GM18526 (cell line): ENCODE measurements at regions not wholly inside any gene's neighbourhood (a gene's known extent, or its start where the extent isn't known, plus 50 kb on each side); places are given as distances from the start of the nearest gene placed in this dataset.

ENCODE experiments used
- POLR2A ChIP-seq: IDR thresholded peaks from 3 replicates; pipeline ENCODE4 v1.6.1; 2011; ENCODE audit not compliant: insufficient read length; ENCODE audit errors: extremely low read depth

- TF ChIP-seq POLR2A = no peak
Measured at GRCh38 chr13:73433890-73434289, 375.1 kb downstream of the KLF5 start.

DNA sequence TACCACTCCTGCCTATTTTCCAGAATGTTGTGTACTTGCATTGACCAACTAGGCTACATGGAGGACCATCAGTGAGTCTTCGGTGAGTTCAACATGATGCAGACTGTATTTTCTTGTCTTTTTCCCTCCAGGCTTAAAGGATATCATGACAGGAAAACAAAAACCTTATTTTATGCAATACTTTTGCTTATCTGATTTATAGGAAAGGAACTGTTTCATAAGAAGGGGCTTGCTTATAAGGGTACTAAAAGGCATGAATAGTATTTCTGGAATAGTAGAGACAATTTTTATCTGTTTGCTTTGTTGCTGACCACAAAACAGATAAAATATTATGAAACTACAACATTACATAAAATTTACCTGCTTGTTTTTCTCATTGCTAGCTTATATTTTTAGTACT is 374.7 kb downstream of the KLF5 start:
- TF ChIP-seq POLR2A = no peak

DNA sequence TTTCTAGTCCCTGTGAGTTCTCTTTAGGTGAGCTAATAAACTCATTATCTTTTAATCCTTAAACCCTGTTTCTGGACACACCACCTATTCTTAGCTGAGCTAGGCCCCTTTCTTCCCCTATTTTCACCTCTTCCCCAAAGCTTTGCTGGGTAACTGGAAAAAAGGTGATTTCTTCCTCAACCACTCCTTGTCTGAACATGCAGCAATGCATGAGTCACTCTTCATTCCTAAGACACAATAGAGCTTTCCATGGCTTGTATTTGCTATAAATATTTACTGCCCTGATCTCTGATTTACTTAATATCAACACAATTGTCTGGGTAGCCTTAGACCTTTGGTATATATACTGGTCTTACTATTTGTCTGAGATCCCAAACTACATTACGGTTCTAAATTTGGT is 370.9 kb downstream of the KLF5 start:
- TF ChIP-seq POLR2A = no peak

DNA sequence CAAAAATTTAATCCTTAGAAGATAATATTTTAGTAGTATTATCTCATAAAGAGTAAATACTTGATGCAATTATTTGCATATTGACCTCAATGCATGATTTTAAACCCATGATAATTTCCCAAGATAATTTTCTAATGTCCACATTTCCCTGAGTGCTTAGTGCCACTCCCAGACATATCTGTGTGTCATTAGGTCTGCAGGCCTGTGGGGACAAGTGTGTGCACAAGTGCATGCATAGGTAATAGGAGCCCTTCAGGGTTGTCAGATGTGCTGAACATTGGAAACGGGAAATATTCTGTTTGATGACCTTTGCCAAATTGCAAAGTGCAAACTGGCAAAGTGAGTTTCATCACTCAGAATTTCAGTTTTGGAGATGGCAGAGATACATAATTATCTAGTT is 369.9 kb downstream of the KLF5 start:
- TF ChIP-seq POLR2A = no peak

- no peak for TF ChIP-seq POLR2A
Measured at GRCh38 chr13:73428137-73428536, 369.3 kb downstream of the KLF5 start.

DNA sequence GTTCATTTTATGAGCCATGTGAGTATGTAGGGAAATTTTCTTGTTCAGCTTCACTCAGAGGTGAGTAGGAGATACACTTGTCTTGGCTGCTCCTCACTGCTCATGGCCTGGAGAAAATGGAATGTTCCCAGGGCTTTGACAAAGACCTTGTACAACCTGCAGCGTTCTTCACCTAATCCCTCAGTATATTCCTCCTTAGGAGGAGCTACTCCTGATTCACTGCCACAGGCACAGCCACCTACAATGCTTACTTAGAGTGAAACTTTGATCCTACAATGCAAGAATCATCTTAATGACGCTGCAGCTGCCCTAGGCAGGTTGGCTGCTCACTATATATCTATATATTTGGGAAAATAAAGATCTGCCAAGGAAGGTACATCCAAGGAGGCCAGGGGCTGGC is 364.2 kb downstream of the KLF5 start:
- no peak for TF ChIP-seq POLR2A

DNA sequence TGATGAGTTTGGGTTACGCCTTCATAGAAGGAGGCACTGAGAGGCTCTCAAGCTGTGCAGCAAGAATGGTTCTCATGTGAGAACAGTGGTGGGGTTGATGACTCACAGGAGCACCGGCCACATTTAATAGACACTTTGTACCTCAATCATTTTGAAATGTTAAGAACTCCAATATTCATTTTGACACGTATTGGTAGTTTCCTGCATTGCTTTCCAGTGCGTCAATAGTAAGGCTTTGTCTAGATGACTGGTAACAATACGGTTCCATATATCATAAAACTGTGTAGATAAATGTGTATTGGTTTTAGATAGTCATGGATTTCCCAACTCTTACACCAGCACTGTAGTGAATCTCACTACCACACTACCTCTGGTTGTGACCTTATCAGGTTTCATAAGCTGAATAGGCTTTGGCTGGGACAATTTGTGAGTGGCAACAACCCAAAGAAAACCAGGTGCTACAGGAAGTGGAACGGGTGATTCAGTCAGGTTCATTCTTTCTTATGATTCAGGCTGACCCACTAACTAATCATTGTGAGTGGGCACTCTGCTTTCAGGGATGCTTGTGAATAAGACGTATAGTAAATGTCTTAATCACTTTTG is 362.6 kb downstream of the KLF5 start:
- TF ChIP-seq POLR2A = no peak

- TF ChIP-seq POLR2A = no peak
Measured at GRCh38 chr13:73419186-73419585, 360.4 kb downstream of the KLF5 start.

DNA sequence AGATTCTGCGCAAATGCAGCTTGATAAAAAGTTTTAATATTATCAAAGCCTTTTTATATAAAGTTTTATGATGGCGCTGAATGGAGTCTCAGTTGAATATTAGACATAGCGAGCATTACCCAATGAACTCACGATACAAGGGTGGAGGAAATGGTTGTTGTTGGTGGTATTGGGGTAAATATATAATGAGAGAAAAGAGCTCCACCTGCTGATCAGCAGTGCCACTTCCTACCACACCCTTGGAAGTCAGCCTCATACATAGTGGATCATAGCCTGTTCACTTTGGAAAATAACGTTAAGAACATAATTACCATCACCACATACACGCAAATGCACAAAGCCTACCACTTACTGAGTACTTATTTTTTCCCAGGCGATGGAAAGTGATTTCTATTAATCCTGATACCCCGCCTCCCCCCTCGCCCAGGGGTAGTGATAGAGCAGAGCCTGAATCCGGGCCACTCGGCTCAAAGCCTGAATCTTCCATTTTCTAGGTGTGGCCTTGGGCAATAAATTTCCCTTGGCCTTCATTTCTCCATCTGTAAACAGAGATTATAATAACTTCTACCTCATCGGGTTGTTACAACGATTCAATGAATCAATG is 358.3 kb downstream of the KLF5 start:
- TF ChIP-seq POLR2A = no peak

GRCh38 chr13:73416093-73416492 is 357.3 kb downstream of the KLF5 start:
- TF ChIP-seq POLR2A = no peak

GRCh38 chr13:73413656-73414055 is 354.9 kb downstream of the KLF5 start:
- no peak for TF ChIP-seq POLR2A

DNA sequence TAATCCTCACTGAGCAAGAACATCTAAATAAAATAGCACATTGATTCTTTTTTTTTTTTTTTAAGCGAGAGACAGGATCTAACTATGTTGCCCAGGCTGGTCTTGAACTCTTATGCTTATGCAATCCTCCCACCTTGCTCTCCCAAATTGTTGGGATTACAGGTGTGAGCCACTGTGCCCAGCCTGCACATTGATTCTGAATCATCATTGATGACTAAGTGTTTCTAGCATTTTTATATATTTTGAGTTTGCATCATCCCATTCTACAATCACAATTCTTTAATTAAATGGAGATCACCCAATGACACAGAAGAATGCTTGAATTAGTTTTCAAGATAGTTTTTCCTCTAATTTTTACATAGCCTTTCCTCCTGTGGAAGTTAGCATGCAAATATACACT is 354.1 kb downstream of the KLF5 start:
- no peak for TF ChIP-seq POLR2A

DNA sequence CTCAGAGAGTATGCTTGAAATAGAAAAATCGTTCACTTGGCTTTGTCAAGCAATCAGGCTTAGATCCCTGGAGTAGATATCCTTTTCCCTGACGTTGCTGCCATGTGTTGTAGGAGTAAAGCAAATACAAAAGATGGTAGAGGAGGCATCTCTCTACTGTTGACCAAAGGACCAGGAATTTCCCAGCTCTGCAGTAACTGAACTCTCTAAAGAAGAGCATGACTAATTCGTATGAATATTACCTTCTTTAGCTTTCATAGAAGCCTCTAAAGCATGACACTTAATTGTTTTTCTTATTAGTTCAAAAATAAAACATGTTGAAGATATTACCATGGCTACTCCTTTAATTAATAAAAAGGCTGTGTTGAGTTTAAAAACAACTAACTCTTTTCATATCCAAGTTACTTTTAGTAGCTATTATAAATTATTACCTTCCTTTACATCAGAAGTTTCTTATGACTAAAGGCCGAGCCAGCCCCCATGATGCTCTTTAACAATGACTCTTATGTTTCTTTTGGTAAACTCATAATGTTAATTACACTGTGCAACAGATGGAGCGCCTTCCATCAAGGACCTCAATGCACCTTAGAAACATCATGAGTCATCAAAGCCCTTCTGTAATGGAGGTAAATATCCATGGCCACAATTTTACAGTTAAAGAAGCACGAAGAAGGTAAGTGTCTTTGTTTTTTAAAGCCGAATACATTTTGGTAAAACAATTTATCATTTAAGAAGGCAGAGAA is 352.4 kb downstream of the KLF5 start:
- no peak for TF ChIP-seq POLR2A

- TF ChIP-seq POLR2A = no peak
Measured at GRCh38 chr13:73406454-73406853, 347.6 kb downstream of the KLF5 start.

DNA sequence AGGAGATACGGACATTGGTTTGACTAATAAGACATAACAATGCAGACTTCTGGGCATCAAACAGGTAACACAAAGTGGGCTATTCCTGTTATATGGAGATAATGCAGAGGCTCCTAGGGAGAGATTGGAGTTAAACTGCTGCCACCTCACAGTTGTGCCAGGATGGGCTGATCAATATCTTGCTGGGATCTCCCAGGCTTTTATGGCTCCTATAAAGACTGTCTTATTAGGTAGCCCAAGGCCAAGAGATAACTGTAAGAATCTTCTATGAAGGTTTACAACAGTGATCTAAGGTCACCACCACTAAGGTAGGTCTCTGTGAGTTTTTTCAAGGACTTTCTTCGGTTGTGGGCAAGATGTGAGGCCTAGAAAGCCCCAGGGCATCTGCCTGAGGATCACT is 345.8 kb downstream of the KLF5 start:
- no peak for TF ChIP-seq POLR2A

GRCh38 chr13:73403355-73404120 is 344.7 kb downstream of the KLF5 start:
- TF ChIP-seq POLR2A = no peak

DNA sequence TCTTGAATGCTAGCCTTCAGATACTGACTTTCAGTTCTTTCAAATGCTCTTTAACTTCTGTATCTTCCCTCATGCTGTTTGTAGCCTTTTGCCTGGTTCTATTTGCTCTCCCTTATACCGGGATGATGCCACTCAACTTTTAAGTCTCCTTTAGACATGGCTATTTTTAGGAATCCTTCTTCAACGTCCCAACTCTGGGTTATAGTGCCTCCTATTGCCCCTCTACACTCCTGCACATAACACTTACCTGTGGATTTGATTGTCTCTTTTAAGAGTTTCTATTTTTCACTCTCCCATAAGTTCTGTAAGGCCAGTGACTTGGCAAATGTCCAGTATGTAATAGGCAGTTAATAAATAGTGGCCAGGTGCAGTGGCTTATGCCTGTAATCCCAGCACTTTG is 343.0 kb downstream of the KLF5 start:
- no peak for TF ChIP-seq POLR2A
